Psoas muscle (tissue), 7 donors: ENCODE measurements at regions not wholly inside any gene's neighbourhood (a gene's known extent, or its start where the extent isn't known, plus 50 kb on each side); places are given as distances from the start of the nearest gene placed in this dataset.

Experiments
- ATAC-seq, 4 donors: fragments of 200-7000 bp; cut with Tn5 transposase; one replicate each; pipeline ENCODE4 v1.9.1; 2020; ENCODE audit warnings: moderate library complexity in 3 of 4, mild to moderate bottlenecking in 2 of 4
- DNase-seq, 2 donors: peaks; one replicate each; pipeline ENCODE4 v3.0.0-alpha.2; 2020
- H3K27ac ChIP-seq: fragments of 200-600 bp; one replicate; pipeline ENCODE4 v1.8.0; 2022
- H3K27me3 ChIP-seq, 3 donors: fragments of 200-600 bp in 1 of 3; one replicate each; pipeline versions ENCODE4 v1.6.1 to v1.8.0; 2013 to 2022; ENCODE audit warnings: low read length in 2 of 3, mild to moderate bottlenecking in 2 of 3, moderate library complexity in 1 of 3; ENCODE audit not compliant: insufficient read depth in 3 of 3
- H3K36me3 ChIP-seq, 2 donors: fragments of 200-600 bp in 1 of 2; one replicate each; pipeline versions ENCODE4 v1.6.1 to v1.8.0; 2013 to 2022; ENCODE audit warnings: low read depth in 1 of 2, mild to moderate bottlenecking in 1 of 2, moderate library complexity in 1 of 2; ENCODE audit not compliant: insufficient read depth in 1 of 2
- H3K4me1 ChIP-seq: fragments of 200-600 bp; one replicate; pipeline ENCODE4 v1.8.0; 2022
- H3K4me3 ChIP-seq: fragments of 200-600 bp; one replicate; pipeline ENCODE4 v1.8.0; 2022; ENCODE audit warnings: mild to moderate bottlenecking
- H3K9me3 ChIP-seq: fragments of 200-600 bp; one replicate; pipeline ENCODE4 v1.8.0; 2022
- CTCF ChIP-seq: fragments of 200-600 bp; IDR thresholded peaks from one replicate; pipeline ENCODE4 v1.8.0; 2022; ENCODE audit warnings: antibody characterized with exemption
- WGBS, 3 donors: extraction: QIAGEN DNeasy Blood & Tissue Kit; methylation state at CpG; one replicate each; pipeline versions ENCODE4 v1.1.6 to v1.1.7; 2013; 5-methylcytosine and 5-hydroxymethylcytosine counted together
- intact Hi-C, 2 donors: fragments of 100-400 bp; cut with DNase I; formaldehyde crosslinking; loops; one replicate each; pipeline versions ENCODE4 v1.11.0 to v1.14.2; 2022
- donor health status: healthy with polysubstance abuse.
- donor health status: DM: no; HTN: no; CAD: no; lungs with moderate emphysema.
- donor health status: Bipolar disorder and iron deficiency.
- donor health status: healthy.
- donor health status: DM: yes; HTN: yes; CAD: no.
- donor health status: DM: no; HTN: no; CAD: no.
- donor health status: DM: yes; HTN: yes; CAD: no.

- no peaks in the 10 kb centered on the region for H3K36me3 ChIP-seq
- ATAC-seq (no peak), DNase-seq (no peak)
- 53 to 63% (median 58%) methylated on average over 2 of the region's 2 CpGs for WGBS, 3 donors
- H3K27ac ChIP-seq, result no peak overlapping the region
- no peaks in the 10 kb centered on the region for H3K9me3 ChIP-seq
- no peaks in the 10 kb centered on the region for H3K27me3 ChIP-seq
- H3K4me1 ChIP-seq, result no peaks in the 10 kb centered on the region
- intact Hi-C loops, result no loop called here
- H3K4me3 ChIP-seq, result no peak overlapping the region
- TF ChIP-seq CTCF, result no peak
Measured at GRCh38 chr2:12795851-12796250, 79.1 kb downstream of the TRIB2 start.

- no peak for TF ChIP-seq CTCF
- no peaks in the 10 kb centered on the region for H3K36me3 ChIP-seq
- no peaks in the 10 kb centered on the region for H3K4me1 ChIP-seq
- DNase-seq (peak in 1 of 2 donors; percentile 20), ATAC-seq (peak in 2 of 4 donors; percentile 45 to 46)
- no peak overlapping the region for H3K4me3 ChIP-seq
- no peak overlapping the region for H3K27ac ChIP-seq
- intact Hi-C loops, result no loop called here
- no peaks in the 10 kb centered on the region for H3K27me3 ChIP-seq
- no peaks in the 10 kb centered on the region for H3K9me3 ChIP-seq
- WGBS, 3 donors, result 39 to 58% (median 41%) methylated on average over 4 of the region's 4 CpGs
Measured at GRCh38 chr2:12796657-12797056, 79.9 kb downstream of the TRIB2 start.

- ATAC-seq (peak in 1 of 4 donors; percentile 46), DNase-seq (no peak)
- H3K4me1 ChIP-seq, result no peaks in the 10 kb centered on the region
- 39 to 54% (median 46%) methylated on average over 3 of the region's 3 CpGs for WGBS, 3 donors
- no peak for TF ChIP-seq CTCF
- H3K36me3 ChIP-seq, result no peaks in the 10 kb centered on the region
- peak overlapping the region; percentile 61 for H3K27ac ChIP-seq
- no peaks in the 10 kb centered on the region for H3K9me3 ChIP-seq
- intact Hi-C loops, result no loop called here
- H3K27me3 ChIP-seq, result no peaks in the 10 kb centered on the region
- no peak overlapping the region for H3K4me3 ChIP-seq
Measured at GRCh38 chr2:12797815-12798214, 81.1 kb downstream of the TRIB2 start.

- Histone ChIP-seq H3K4me1 (no peaks in the 10 kb centered on the region), H3K27me3 (no peaks in the 10 kb centered on the region), H3K27ac (no peak overlapping the region), H3K36me3 (no peaks in the 10 kb centered on the region), H3K4me3 (no peak overlapping the region), H3K9me3 (no peaks in the 10 kb centered on the region)
- intact Hi-C loops, result no loop called here
- no peak for ATAC-seq
- no peak for DNase-seq
- TF ChIP-seq CTCF, result no peak
Measured at GRCh38 chr2:12803607-12804006, 86.9 kb downstream of the TRIB2 start.

GRCh38 chr2:12804091-12804856, 87.5 kb downstream of the TRIB2 start:
- H3K4me1 ChIP-seq, result no peaks in the 10 kb centered on the region
- WGBS, 3 donors, result 43 to 65% (median 51%) methylated on average over 2 of the region's 2 CpGs
- H3K36me3 ChIP-seq, result no peaks in the 10 kb centered on the region
- no peaks in the 10 kb centered on the region for H3K9me3 ChIP-seq
- intact Hi-C loops, result no loop called here
- no peak overlapping the region for H3K27ac ChIP-seq
- no peak overlapping the region for H3K4me3 ChIP-seq
- DNase-seq (no peak), ATAC-seq (no peak)
- no peak for TF ChIP-seq CTCF
- H3K27me3 ChIP-seq, result no peaks in the 10 kb centered on the region
